ENCODE measurements at regions not wholly inside any gene's neighbourhood (a gene's known extent, or its start where the extent isn't known, plus 50 kb on each side); places are given as distances from the start of the nearest gene placed in this dataset.

- Histone ChIP-seq H3K36me3 (ENCODE audit: control insufficient read depth in 4 of 4, insufficient read depth in 4 of 4, low read length in 3 of 4) (no peaks in the 10 kb centered on the region), H3K4me3 (ENCODE audit: control insufficient read depth in 1 of 7, extremely low read depth in 1 of 7, insufficient read depth in 4 of 7, low read depth in 2 of 7, low read length in 6 of 7) (no peak overlapping the region), H3K27ac (ENCODE audit: insufficient read depth in 1 of 2, low read depth in 1 of 2, low read length in 2 of 2, poor library complexity in 1 of 2, severe bottlenecking in 2 of 2) (no peak overlapping the region), H3K9me3 (ENCODE audit: control extremely low read depth in 1 of 5, control insufficient read depth in 4 of 5, insufficient read depth in 2 of 5, low read depth in 1 of 5, low read length in 4 of 5) (no peaks in the 10 kb centered on the region), H3K4me1 (ENCODE audit: control extremely low read depth in 1 of 4, control insufficient read depth in 4 of 4, insufficient read depth in 4 of 4, low read length in 3 of 4) (no peaks in the 10 kb centered on the region), H3K27me3 (replicated peaks in 2 of 5; ENCODE audit: control insufficient read depth in 4 of 5, insufficient read depth in 5 of 5, low read length in 4 of 5) (no peaks in the 10 kb centered on the region)
- DNase-seq, result peak in 2 of 3 donors; percentile 19 to 29
- no CpG with 5 or more reads among the region's 1 CpG for WGBS (ENCODE audit: insufficient coverage)
- ChIA-PET POLR2A (no interaction called here), CTCF (no interaction called here)
Observed at GRCh38 chr6:71454056-71454455, 165.4 kb downstream of the OGFRL1 start.

DNA sequence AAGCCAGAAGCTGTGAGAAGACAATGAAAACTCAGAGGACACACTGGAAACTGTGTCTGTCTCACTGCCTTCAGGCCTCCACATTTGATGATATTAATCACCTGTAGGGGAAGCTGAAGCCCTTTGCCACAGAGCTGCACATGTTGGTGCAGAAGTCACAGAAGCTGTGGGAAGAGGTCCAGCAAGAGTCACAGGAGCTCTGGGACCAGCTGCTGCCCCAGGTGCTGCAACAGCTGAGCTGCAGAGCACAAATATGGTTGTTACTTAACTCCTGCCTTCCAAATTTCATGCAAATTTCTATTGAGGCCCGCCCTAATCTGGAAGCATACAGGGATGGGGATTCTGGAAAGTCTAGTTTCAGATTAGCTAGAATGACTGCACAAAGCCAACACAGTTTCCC, 169.3 kb downstream of the OGFRL1 start:
- no peaks in the 10 kb centered on the region for H3K36me3 ChIP-seq (ENCODE audit: control insufficient read depth in 4 of 4, insufficient read depth in 4 of 4, low read length in 3 of 4)
- ChIA-PET POLR2A (no interaction called here), CTCF (interaction anchor here (0.5 to 0.6 kb wide), 2 partner anchors 8 to 11 kb away, joined by 3 to 4 read pairs; no protein-coding TSS in a partner anchor)
- no peak overlapping the region for H3K4me3 ChIP-seq (ENCODE audit: control insufficient read depth in 1 of 7, extremely low read depth in 1 of 7, insufficient read depth in 4 of 7, low read depth in 2 of 7, low read length in 6 of 7)
- WGBS (ENCODE audit: insufficient coverage), result 100% methylated on average over 1 of the region's 1 CpG
- no peaks in the 10 kb centered on the region for H3K9me3 ChIP-seq (ENCODE audit: control extremely low read depth in 1 of 5, control insufficient read depth in 4 of 5, insufficient read depth in 2 of 5, low read depth in 1 of 5, low read length in 4 of 5)
- H3K27ac ChIP-seq (ENCODE audit: insufficient read depth in 1 of 2, low read depth in 1 of 2, low read length in 2 of 2, poor library complexity in 1 of 2, severe bottlenecking in 2 of 2), result no peak overlapping the region
- no peaks in the 10 kb centered on the region for H3K4me1 ChIP-seq (ENCODE audit: control extremely low read depth in 1 of 4, control insufficient read depth in 4 of 4, insufficient read depth in 4 of 4, low read length in 3 of 4)
- no peak for DNase-seq
- H3K27me3 ChIP-seq (replicated peaks in 2 of 5; ENCODE audit: control insufficient read depth in 4 of 5, insufficient read depth in 5 of 5, low read length in 4 of 5), result no peaks in the 10 kb centered on the region

- Histone ChIP-seq H3K9me3 (ENCODE audit: control extremely low read depth in 1 of 5, control insufficient read depth in 4 of 5, insufficient read depth in 2 of 5, low read depth in 1 of 5, low read length in 4 of 5) (peaks cover 0 to 3% (median 2%) of the 10 kb centered on the region in 5 experiments), H3K4me3 (ENCODE audit: control insufficient read depth in 1 of 7, extremely low read depth in 1 of 7, insufficient read depth in 4 of 7, low read depth in 2 of 7, low read length in 6 of 7) (no peak overlapping the region), H3K36me3 (ENCODE audit: control insufficient read depth in 4 of 4, insufficient read depth in 4 of 4, low read length in 3 of 4) (no peaks in the 10 kb centered on the region), H3K27me3 (replicated peaks in 2 of 5; ENCODE audit: control insufficient read depth in 4 of 5, insufficient read depth in 5 of 5, low read length in 4 of 5) (no peaks in the 10 kb centered on the region), H3K27ac (ENCODE audit: insufficient read depth in 1 of 2, low read depth in 1 of 2, low read length in 2 of 2, poor library complexity in 1 of 2, severe bottlenecking in 2 of 2) (no peak overlapping the region), H3K4me1 (ENCODE audit: control extremely low read depth in 1 of 4, control insufficient read depth in 4 of 4, insufficient read depth in 4 of 4, low read length in 3 of 4) (no peaks in the 10 kb centered on the region)
- 100% methylated on average over 1 of the region's 2 CpGs for WGBS (ENCODE audit: insufficient coverage)
- POLR2A ChIA-PET, result no interaction called here
- CTCF ChIA-PET, result no interaction called here
- DNase-seq, result no peak
Observed at GRCh38 chr6:71459162-71459561, 170.6 kb downstream of the OGFRL1 start.

DNA sequence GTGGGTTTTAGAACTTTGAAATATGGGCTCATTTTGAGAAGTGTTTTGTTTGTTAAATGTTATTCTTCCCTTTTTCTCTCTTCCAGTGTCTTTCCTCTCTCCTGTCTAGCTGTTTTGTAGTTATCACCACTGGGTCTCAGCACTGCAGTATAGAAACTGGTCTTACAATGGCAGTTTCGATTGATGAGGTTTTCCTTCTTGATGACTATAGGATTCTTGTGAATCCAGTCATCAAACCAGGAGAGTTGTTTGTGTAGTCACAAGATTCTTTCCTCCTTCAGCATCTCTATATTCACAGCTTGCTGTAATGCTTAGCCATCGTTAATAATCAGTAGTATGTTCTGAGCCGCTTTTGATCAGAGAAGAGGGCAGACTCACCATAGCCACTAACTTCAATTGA, 172.3 kb downstream of the OGFRL1 start:
- no peak for DNase-seq
- peaks cover 0 to 10% (median 3%) of the 10 kb centered on the region in 5 experiments for H3K9me3 ChIP-seq (ENCODE audit: control extremely low read depth in 1 of 5, control insufficient read depth in 4 of 5, insufficient read depth in 2 of 5, low read depth in 1 of 5, low read length in 4 of 5)
- no peaks in the 10 kb centered on the region for H3K36me3 ChIP-seq (ENCODE audit: control insufficient read depth in 4 of 4, insufficient read depth in 4 of 4, low read length in 3 of 4)
- H3K27me3 ChIP-seq (replicated peaks in 2 of 5; ENCODE audit: control insufficient read depth in 4 of 5, insufficient read depth in 5 of 5, low read length in 4 of 5), result no peaks in the 10 kb centered on the region
- ChIA-PET CTCF (no interaction called here), POLR2A (no interaction called here)
- WGBS (ENCODE audit: insufficient coverage), result 100% methylated on average over 3 of the region's 3 CpGs
- H3K4me1 ChIP-seq (ENCODE audit: control extremely low read depth in 1 of 4, control insufficient read depth in 4 of 4, insufficient read depth in 4 of 4, low read length in 3 of 4), result no peaks in the 10 kb centered on the region
- H3K4me3 ChIP-seq (ENCODE audit: control insufficient read depth in 1 of 7, extremely low read depth in 1 of 7, insufficient read depth in 4 of 7, low read depth in 2 of 7, low read length in 6 of 7), result no peak overlapping the region
- no peak overlapping the region for H3K27ac ChIP-seq (ENCODE audit: insufficient read depth in 1 of 2, low read depth in 1 of 2, low read length in 2 of 2, poor library complexity in 1 of 2, severe bottlenecking in 2 of 2)

- Histone ChIP-seq H3K27me3 (replicated peaks in 2 of 5; ENCODE audit: control insufficient read depth in 4 of 5, insufficient read depth in 5 of 5, low read length in 4 of 5) (no peaks in the 10 kb centered on the region), H3K4me1 (ENCODE audit: control extremely low read depth in 1 of 4, control insufficient read depth in 4 of 4, insufficient read depth in 4 of 4, low read length in 3 of 4) (no peaks in the 10 kb centered on the region), H3K4me3 (ENCODE audit: control insufficient read depth in 1 of 7, extremely low read depth in 1 of 7, insufficient read depth in 4 of 7, low read depth in 2 of 7, low read length in 6 of 7) (no peak overlapping the region), H3K9me3 (ENCODE audit: control extremely low read depth in 1 of 5, control insufficient read depth in 4 of 5, insufficient read depth in 2 of 5, low read depth in 1 of 5, low read length in 4 of 5) (peaks cover 0 to 15% (median 4%) of the 10 kb centered on the region in 5 experiments), H3K27ac (ENCODE audit: insufficient read depth in 1 of 2, low read depth in 1 of 2, low read length in 2 of 2, poor library complexity in 1 of 2, severe bottlenecking in 2 of 2) (no peak overlapping the region), H3K36me3 (ENCODE audit: control insufficient read depth in 4 of 4, insufficient read depth in 4 of 4, low read length in 3 of 4) (no peaks in the 10 kb centered on the region)
- no peak for DNase-seq
- no CpG with 5 or more reads among the region's 1 CpG for WGBS (ENCODE audit: insufficient coverage)
- ChIA-PET POLR2A (no interaction called here), CTCF (no interaction called here)
Observed at GRCh38 chr6:71463061-71463460, 174.4 kb downstream of the OGFRL1 start.

DNA sequence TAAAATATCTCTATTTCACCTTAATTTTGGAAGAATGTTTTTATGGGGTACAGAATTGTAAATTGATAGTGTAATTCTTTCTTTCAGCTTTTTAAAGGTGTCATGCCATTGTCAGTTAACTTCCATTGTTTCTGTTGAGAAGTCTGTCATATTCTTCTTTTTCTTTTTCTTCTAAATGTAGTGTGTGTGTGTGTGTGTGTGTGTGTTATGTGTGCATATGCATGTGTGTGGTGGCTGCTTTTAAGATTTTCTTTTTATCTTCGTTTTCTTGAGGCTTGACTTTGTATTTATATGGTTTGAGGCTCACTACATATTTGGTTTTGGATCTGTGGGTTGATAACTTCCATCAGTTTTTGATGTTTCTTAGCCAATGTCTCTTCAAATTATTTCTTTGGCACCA, 176.5 kb downstream of the OGFRL1 start:
- no peaks in the 10 kb centered on the region for H3K4me1 ChIP-seq (ENCODE audit: control extremely low read depth in 1 of 4, control insufficient read depth in 4 of 4, insufficient read depth in 4 of 4, low read length in 3 of 4)
- CTCF ChIA-PET, result interaction anchor here (1.0 to 1.1 kb wide), 2 partner anchors 23 to 123 kb away, joined by 3 read pairs; no protein-coding TSS in a partner anchor
- POLR2A ChIA-PET, result no interaction called here
- WGBS (ENCODE audit: insufficient coverage), result 83% methylated on average over 1 of the region's 1 CpG
- H3K27me3 ChIP-seq (replicated peaks in 2 of 5; ENCODE audit: control insufficient read depth in 4 of 5, insufficient read depth in 5 of 5, low read length in 4 of 5), result no peaks in the 10 kb centered on the region
- H3K27ac ChIP-seq (ENCODE audit: insufficient read depth in 1 of 2, low read depth in 1 of 2, low read length in 2 of 2, poor library complexity in 1 of 2, severe bottlenecking in 2 of 2), result no peak overlapping the region
- no peaks in the 10 kb centered on the region for H3K36me3 ChIP-seq (ENCODE audit: control insufficient read depth in 4 of 4, insufficient read depth in 4 of 4, low read length in 3 of 4)
- no peak for DNase-seq
- peaks cover 0 to 15% (median 4%) of the 10 kb centered on the region in 5 experiments for H3K9me3 ChIP-seq (ENCODE audit: control extremely low read depth in 1 of 5, control insufficient read depth in 4 of 5, insufficient read depth in 2 of 5, low read depth in 1 of 5, low read length in 4 of 5)
- H3K4me3 ChIP-seq (ENCODE audit: control insufficient read depth in 1 of 7, extremely low read depth in 1 of 7, insufficient read depth in 4 of 7, low read depth in 2 of 7, low read length in 6 of 7), result no peak overlapping the region

- H3K36me3 ChIP-seq (ENCODE audit: control insufficient read depth in 4 of 4, insufficient read depth in 4 of 4, low read length in 3 of 4), result no peaks in the 10 kb centered on the region
- ChIA-PET POLR2A (no interaction called here), CTCF (interaction anchor here (0.7 to 1.4 kb wide), 3 partner anchors 8 to 81 kb away, joined by 3 to 4 read pairs (median 3); no protein-coding TSS in a partner anchor)
- H3K27me3 ChIP-seq (replicated peaks in 2 of 5; ENCODE audit: control insufficient read depth in 4 of 5, insufficient read depth in 5 of 5, low read length in 4 of 5), result no peaks in the 10 kb centered on the region
- H3K27ac ChIP-seq (ENCODE audit: insufficient read depth in 1 of 2, low read depth in 1 of 2, low read length in 2 of 2, poor library complexity in 1 of 2, severe bottlenecking in 2 of 2), result no peak overlapping the region
- H3K9me3 ChIP-seq (ENCODE audit: control extremely low read depth in 1 of 5, control insufficient read depth in 4 of 5, insufficient read depth in 2 of 5, low read depth in 1 of 5, low read length in 4 of 5), result peaks cover 0 to 15% (median 4%) of the 10 kb centered on the region in 5 experiments
- H3K4me3 ChIP-seq (ENCODE audit: control insufficient read depth in 1 of 7, extremely low read depth in 1 of 7, insufficient read depth in 4 of 7, low read depth in 2 of 7, low read length in 6 of 7), result no peak overlapping the region
- no peaks in the 10 kb centered on the region for H3K4me1 ChIP-seq (ENCODE audit: control extremely low read depth in 1 of 4, control insufficient read depth in 4 of 4, insufficient read depth in 4 of 4, low read length in 3 of 4)
- no CpG with 5 or more reads among the region's 1 CpG for WGBS (ENCODE audit: insufficient coverage)
- no peak for DNase-seq
Observed at GRCh38 chr6:71466362-71466761, 177.8 kb downstream of the OGFRL1 start.
